GM12878 (cell line): ENCODE measurements at regions not wholly inside any gene's neighbourhood (a gene's known extent, or its start where the extent isn't known, plus 50 kb on each side); places are given as distances from the start of the nearest gene placed in this dataset.

Source experiments
- ATAC-seq: fragments of 200-7000 bp; cut with Tn5 transposase; 3 replicates; pipeline ENCODE4 v1.9.1; 2020; ENCODE audit warnings: mild to moderate bottlenecking, moderate library complexity
- BruUV-seq: library from RNA; stranded (reverse); fragments of 400-500 nt; replicated peaks from 2 replicates; lab custom pipeline; 2021; lab: Mats Ljungman, UMichigan
- CTCF ChIA-PET: fragments of 300-600 bp; sonication (Branson Sonifier 250); formaldehyde crosslinking; extraction: SDS; loops from one replicate; lab custom pipeline; 2021; ENCODE audit warnings: inconsistent platforms; lab: Yijun Ruan, JAX
- POLR2A ChIA-PET: fragments of 350-600 bp; formaldehyde crosslinking; extraction: SDS; loops from one replicate; lab custom pipeline; 2021; ENCODE audit warnings: inconsistent platforms; lab: Charles Lee
- RAD21 ChIA-PET: fragments of 300-600 bp; sonication (Branson Sonifier 250); formaldehyde crosslinking; loops from one replicate; lab custom pipeline; 2023; ENCODE audit warnings: antibody characterized with exemption; ENCODE audit not compliant: unreplicated experiment; lab: Charles Lee
- SMC1A ChIA-PET: fragments of 300-600 bp; sonication (Branson Sonifier 250); formaldehyde crosslinking; loops from one replicate; lab custom pipeline; 2023; ENCODE audit not compliant: unreplicated experiment, uncharacterized antibody; lab: Charles Lee
- DNase-seq: peaks from one replicate; pipeline ENCODE4 v3.0.0-alpha.2; 2011; ENCODE audit warnings: low read depth, low spot score
- FAIRE-seq: peaks from 3 replicates; lab custom pipeline; 2011; peaks lifted over from hg19 to GRCh38; lab: Jason Lieb, UNC
- H2AFZ ChIP-seq: 2 replicates; pipeline ENCODE4 v1.6.0; 2011; ENCODE audit warnings: low read depth, low read length, control low read depth; ENCODE audit not compliant: control insufficient read depth
- H3K27ac ChIP-seq: 2 replicates; pipeline ENCODE4 v1.5.1; 2011; ENCODE audit warnings: control low read depth; ENCODE audit not compliant: control insufficient read depth, insufficient read depth
- H3K27me3 ChIP-seq, 2 experiments: replicated peaks in 1 of 2; 2 replicates each; pipeline versions ENCODE4 v1.6.0 to v1.6.1; 2011; ENCODE audit warnings: low read length in 1 of 2; ENCODE audit not compliant: control insufficient read depth in 2 of 2, insufficient read depth in 2 of 2
- H3K36me3 ChIP-seq, 2 experiments: 2 replicates each; pipeline ENCODE4 v1.5.1; 2011; ENCODE audit warnings: low read length in 1 of 2; ENCODE audit not compliant: control insufficient read depth in 2 of 2, insufficient read depth in 2 of 2
- H3K4me1 ChIP-seq: 2 replicates; pipeline ENCODE4 v1.6.1; 2011; ENCODE audit warnings: mild to moderate bottlenecking, low read length, moderate library complexity, mixed read lengths; ENCODE audit not compliant: control insufficient read depth, insufficient read depth
- H3K4me2 ChIP-seq: 2 replicates; pipeline ENCODE4 v1.6.0; 2011; ENCODE audit warnings: control low read depth; ENCODE audit not compliant: control insufficient read depth, insufficient read depth
- H3K4me3 ChIP-seq: fragments of 200-600 bp; sonication (generic); 2 replicates; pipeline ENCODE4 v1.5.1; 2016
- H3K79me2 ChIP-seq: 2 replicates; pipeline ENCODE4 v1.6.0; 2011; ENCODE audit warnings: low read length; ENCODE audit not compliant: control insufficient read depth, insufficient read depth
- H3K9ac ChIP-seq: 2 replicates; pipeline ENCODE4 v1.8.0; 2011; ENCODE audit warnings: low read length, control low read depth, mixed read lengths; ENCODE audit not compliant: control insufficient read depth, insufficient read depth
- H3K9me3 ChIP-seq: replicated peaks from 3 replicates; pipeline ENCODE4 v1.5.1; 2011; ENCODE audit warnings: mild to moderate bottlenecking, low read length; ENCODE audit not compliant: control insufficient read depth, insufficient read depth
- H4K20me1 ChIP-seq: 2 replicates; pipeline ENCODE4 v1.6.0; 2011; ENCODE audit not compliant: control insufficient read depth, insufficient read depth
- BACH1 ChIP-seq: fragments of 450-650 bp; IDR thresholded peaks from 2 replicates; pipeline ENCODE4 v1.6.1; 2017; ENCODE audit warnings: mild to moderate bottlenecking, borderline replicate concordance
- CBX3 ChIP-seq: fragments of 200-600 bp; sonication (generic); IDR thresholded peaks from 2 replicates; pipeline ENCODE4 v1.6.1; 2016; ENCODE audit warnings: low read depth, borderline replicate concordance
- E4F1 ChIP-seq: fragments of 450-650 bp; IDR thresholded peaks from 2 replicates; pipeline ENCODE4 v1.6.1; 2018; ENCODE audit warnings: borderline replicate concordance, mild to moderate bottlenecking; ENCODE audit not compliant: partially characterized antibody
- EGR1 ChIP-seq, 2 experiments: IDR thresholded peaks; 1 replicate in 1 of 2; 2 replicates in 1 of 2; pipeline ENCODE4 v1.6.1; 2011 to 2012; ENCODE audit warnings: low read depth in 2 of 2, low read length in 2 of 2, borderline replicate concordance in 1 of 2, mild to moderate bottlenecking in 1 of 2, moderate library complexity in 1 of 2
- FOS ChIP-seq: IDR thresholded peaks from 3 replicates; pipeline ENCODE4 v1.6.1; 2011; ENCODE audit warnings: borderline replicate concordance; ENCODE audit not compliant: insufficient read length; ENCODE audit errors: extremely low read depth
- GABPA ChIP-seq: IDR thresholded peaks from 2 replicates; pipeline ENCODE4 v1.6.1; 2014; ENCODE audit warnings: antibody characterized with exemption, low read depth, mild to moderate bottlenecking, inconsistent platforms
- HDAC6 ChIP-seq: fragments of 200-600 bp; sonication (generic); IDR thresholded peaks from one replicate; pipeline ENCODE4 v1.8.0; 2017; ENCODE audit warnings: antibody characterized with exemption; ENCODE audit not compliant: unreplicated experiment
- IKZF2 ChIP-seq, 2 experiments: fragments of 450-650 bp; IDR thresholded peaks; 2 replicates each; pipeline ENCODE4 v1.6.1; 2017; ENCODE audit warnings: mild to moderate bottlenecking in 2 of 2, moderate library complexity in 2 of 2
- JUND ChIP-seq: IDR thresholded peaks from 2 replicates; pipeline ENCODE4 v1.6.1; 2012; ENCODE audit warnings: low read depth, mild to moderate bottlenecking, low read length, improper control_type of control experiment, moderate library complexity
- KAT2A ChIP-seq: conservative IDR thresholded peaks from 2 replicates; pipeline ENCODE4 v1.6.1; 2011; ENCODE audit warnings: low read depth, low read length; ENCODE audit not compliant: control insufficient read depth
- MTA3 ChIP-seq: IDR thresholded peaks from 2 replicates; pipeline ENCODE4 v1.6.1; 2012; ENCODE audit warnings: low read length, inconsistent platforms, borderline replicate concordance
- RFX5 ChIP-seq: IDR thresholded peaks from 2 replicates; pipeline ENCODE4 v1.6.1; 2011; ENCODE audit warnings: low read depth, low read length, improper control_type of control experiment
- WGBS: methylation state at CpG from one replicate; pipeline ENCODE4 v1.1.6; 2016; ENCODE audit warnings: low lambda C conversion rate; ENCODE audit not compliant: insufficient replicate concordance, insufficient coverage; ENCODE audit errors: missing lambda C conversion rate; 5-methylcytosine and 5-hydroxymethylcytosine counted together
- in situ Hi-C: fragments of 300-500 bp; cut with MboI; formaldehyde crosslinking; loops from 9 replicates; pipeline ENCODE4 v1.14.3; 2018; ENCODE audit warnings: mixed read lengths
- intact Hi-C: fragments of 100-400 bp; cut with micrococcal nuclease; formaldehyde crosslinking; loops from one replicate; pipeline ENCODE4 v1.14.2; 2022; ENCODE audit not compliant: unreplicated experiment
- TF ChIP-seq, protein P1 (sequence below): IDR thresholded peaks from 2 replicates; pipeline ENCODE4 v1.6.1; 2011; ENCODE audit warnings: borderline replicate concordance, low read depth, mild to moderate bottlenecking, moderate library complexity, mixed read lengths, low read length; ENCODE audit not compliant: insufficient read depth; ENCODE audit errors: extremely low read length

DNA sequence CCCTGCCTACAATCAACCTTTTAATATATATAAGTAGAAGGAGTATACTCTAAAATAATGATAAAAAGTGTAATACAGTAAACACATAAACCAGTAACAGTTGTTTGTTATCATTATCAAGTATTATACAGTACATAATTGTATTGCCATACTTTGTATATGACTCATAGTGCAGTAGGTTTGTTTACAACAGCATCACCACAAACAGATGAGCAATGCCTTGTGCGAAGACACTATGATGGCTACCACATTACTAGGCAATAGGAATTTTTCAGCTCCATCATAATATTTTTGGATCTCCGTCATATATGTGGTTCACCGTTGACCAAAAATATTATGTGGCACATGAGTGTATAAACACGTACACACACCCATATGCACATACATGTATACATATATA, 69.7 kb upstream of the APC start:
- Histone ChIP-seq H4K20me1 (no peaks in the 10 kb centered on the region), H3K79me2 (no peaks in the 10 kb centered on the region), H3K9me3 (no peaks in the 10 kb centered on the region), H3K4me3 (no peak overlapping the region), H2AFZ (no peak overlapping the region), H3K27me3 (no peaks in the 10 kb centered on the region; a peak in 1 of 4 replicates), H3K27ac (no peak overlapping the region), H3K4me1 (no peaks in the 10 kb centered on the region), H3K36me3 (no peaks in the 10 kb centered on the region), H3K9ac (no peak overlapping the region), H3K4me2 (no peak overlapping the region)
- ATAC-seq (no peak), DNase-seq (no peak), FAIRE-seq (no peak)
- ChIA-PET POLR2A (no interaction called here), RAD21 (no interaction called here), SMC1A (no interaction called here), CTCF (no interaction called here)
- intact Hi-C loops (no loop called here), in situ Hi-C loops (no loop called here)
- WGBS: 82% methylated on average over 4 of the region's 4 CpGs
- no TSS peak for BruUV-seq
- no peak for TF ChIP-seq E4F1

- CTCF ChIA-PET: interaction anchor here (0.7 to 0.9 kb wide), 2 partner anchors 18 to 179 kb away, joined by 3 to 4 read pairs; no protein-coding TSS in a partner anchor
- no peak for ATAC-seq
- no peak for TF ChIP-seq CBX3
- no peak for TF ChIP-seq GABPA
- TF ChIP-seq BACH1: no peak
- no peak for TF ChIP-seq RFX5
- TF ChIP-seq, protein P1, sequence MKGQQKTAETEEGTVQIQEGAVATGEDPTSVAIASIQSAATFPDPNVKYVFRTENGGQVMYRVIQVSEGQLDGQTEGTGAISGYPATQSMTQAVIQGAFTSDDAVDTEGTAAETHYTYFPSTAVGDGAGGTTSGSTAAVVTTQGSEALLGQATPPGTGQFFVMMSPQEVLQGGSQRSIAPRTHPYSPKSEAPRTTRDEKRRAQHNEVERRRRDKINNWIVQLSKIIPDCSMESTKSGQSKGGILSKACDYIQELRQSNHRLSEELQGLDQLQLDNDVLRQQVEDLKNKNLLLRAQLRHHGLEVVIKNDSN: no peak
- TF ChIP-seq KAT2A: no peak
- no peak for TF ChIP-seq HDAC6
- no peak for TF ChIP-seq MTA3
- TF ChIP-seq IKZF2 (IDR thresholded peaks at IDR 0.05): no peak
- TF ChIP-seq EGR1 (IDR thresholded peaks at IDR 0.05; ENCODE audit: borderline replicate concordance in 1 of 2, low read depth in 2 of 2, low read length in 2 of 2): no peak
- no peak for TF ChIP-seq JUND
- no peak for TF ChIP-seq FOS
These were observed 68.8 kb upstream of the APC start for GRCh38 chr5:112668911-112669310.

More at GRCh38 chr5:112668911-112669310, 68.8 kb upstream of the APC start:
- Histone ChIP-seq H3K27ac (no peak overlapping the region), H3K79me2 (no peaks in the 10 kb centered on the region), H2AFZ (no peak overlapping the region), H3K9ac (no peak overlapping the region), H3K27me3 (no peaks in the 10 kb centered on the region; a peak in 1 of 4 replicates), H4K20me1 (no peaks in the 10 kb centered on the region), H3K4me1 (no peaks in the 10 kb centered on the region), H3K36me3 (no peaks in the 10 kb centered on the region), H3K4me2 (no peak overlapping the region), H3K4me3 (no peak overlapping the region), H3K9me3 (no peaks in the 10 kb centered on the region)
- BruUV-seq: no TSS peak
- 79% methylated on average over 3 of the region's 3 CpGs for WGBS
- in situ Hi-C loops (no loop called here), intact Hi-C loops (no loop called here)
- ChIA-PET SMC1A (interaction anchor here (1.5 to 1.6 kb wide), 2 partner anchors 11 to 12 kb away, joined by 3 to 6 read pairs; no protein-coding TSS in a partner anchor), POLR2A (no interaction called here), RAD21 (no interaction called here)
- no peak for DNase-seq
- no peak for FAIRE-seq
